ENCODE measurements at regions not wholly inside any gene's neighbourhood (a gene's known extent, or its start where the extent isn't known, plus 50 kb on each side); places are given as distances from the start of the nearest gene placed in this dataset.

GRCh38 chr10:29886299-29886698 is 173.1 kb downstream of the JCAD start:
- Histone ChIP-seq H3K27me3 (ENCODE audit: control insufficient read depth, insufficient read depth, low read length) (no peaks in the 10 kb centered on the region), H3K27ac (ENCODE audit: low read length) (no peak overlapping the region), H3K9me3 (ENCODE audit: control insufficient read depth, insufficient read depth, low read length) (no peaks in the 10 kb centered on the region), H3K4me3 (ENCODE audit: low read length) (no peak overlapping the region), H3K36me3 (ENCODE audit: control insufficient read depth, insufficient read depth, low read length) (no peaks in the 10 kb centered on the region), H3K4me1 (ENCODE audit: control insufficient read depth, insufficient read depth, low read length) (no peaks in the 10 kb centered on the region)
- DNase-seq (ENCODE audit: low read depth, low spot score), result no peak
- WGBS (ENCODE audit: insufficient coverage, insufficient read length), result no CpG with 5 or more reads among the region's 3 CpGs

- WGBS (ENCODE audit: insufficient coverage, insufficient read length), result no CpG with 5 or more reads among the region's 3 CpGs
Observed at GRCh38 chr10:29883231-29883630, 176.2 kb downstream of the JCAD start.

DNA sequence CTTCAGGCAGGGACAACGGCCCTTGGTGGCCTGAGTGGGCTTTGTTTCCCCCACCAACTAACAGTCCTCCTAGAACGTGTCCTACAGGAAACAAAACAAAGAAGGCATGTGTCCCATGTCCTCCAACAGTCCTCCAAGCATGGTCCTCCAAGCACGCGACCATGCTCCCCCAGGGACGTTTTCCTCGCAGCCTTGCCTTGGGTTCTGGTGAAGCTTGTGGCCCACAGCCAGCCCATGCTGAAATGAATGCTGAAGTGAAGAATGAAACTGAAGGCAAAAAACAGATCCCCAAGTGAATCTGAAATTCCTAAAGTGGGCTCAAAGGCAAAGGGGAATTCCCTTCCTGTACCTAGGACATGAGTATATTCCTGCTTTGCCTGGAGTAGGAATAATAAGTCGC is 176.6 kb downstream of the JCAD start:
- no CpG with 5 or more reads among the region's 7 CpGs for WGBS (ENCODE audit: insufficient coverage, insufficient read length)
- no peak for DNase-seq (ENCODE audit: low read depth, low spot score)

More at GRCh38 chr10:29883231-29883630, 176.2 kb downstream of the JCAD start:
- Histone ChIP-seq H3K27me3 (ENCODE audit: control insufficient read depth, insufficient read depth, low read length) (no peaks in the 10 kb centered on the region; the same call in 1 of the 2 replicates), H3K9me3 (ENCODE audit: control insufficient read depth, insufficient read depth, low read length) (no peaks in the 10 kb centered on the region), H3K27ac (ENCODE audit: low read length) (no peak overlapping the region), H3K4me1 (ENCODE audit: control insufficient read depth, insufficient read depth, low read length) (no peaks in the 10 kb centered on the region), H3K36me3 (ENCODE audit: control insufficient read depth, insufficient read depth, low read length) (no peaks in the 10 kb centered on the region), H3K4me3 (ENCODE audit: low read length) (no peak overlapping the region)
- no peak for DNase-seq (ENCODE audit: low read depth, low spot score)

GRCh38 chr10:29881811-29882210 is 177.6 kb downstream of the JCAD start:
- no peak overlapping the region for H3K27ac ChIP-seq (ENCODE audit: low read length)
- H3K4me3 ChIP-seq (ENCODE audit: low read length), result no peak overlapping the region
- H3K4me1 ChIP-seq (ENCODE audit: control insufficient read depth, insufficient read depth, low read length), result no peaks in the 10 kb centered on the region
- H3K9me3 ChIP-seq (ENCODE audit: control insufficient read depth, insufficient read depth, low read length), result no peaks in the 10 kb centered on the region
- H3K27me3 ChIP-seq (ENCODE audit: control insufficient read depth, insufficient read depth, low read length), result no peaks in the 10 kb centered on the region; the same call in 1 of the 2 replicates
- no peak for DNase-seq (ENCODE audit: low read depth, low spot score)
- H3K36me3 ChIP-seq (ENCODE audit: control insufficient read depth, insufficient read depth, low read length), result no peaks in the 10 kb centered on the region
- WGBS (ENCODE audit: insufficient coverage, insufficient read length), result no CpG with 5 or more reads among the region's 5 CpGs

More for the DNA sequence above, 176.6 kb downstream of the JCAD start:
- no peak overlapping the region for H3K27ac ChIP-seq (ENCODE audit: low read length)
- no peaks in the 10 kb centered on the region; the same call in 1 of the 2 replicates for H3K27me3 ChIP-seq (ENCODE audit: control insufficient read depth, insufficient read depth, low read length)
- H3K9me3 ChIP-seq (ENCODE audit: control insufficient read depth, insufficient read depth, low read length), result no peaks in the 10 kb centered on the region
- no peaks in the 10 kb centered on the region for H3K36me3 ChIP-seq (ENCODE audit: control insufficient read depth, insufficient read depth, low read length)
- no peaks in the 10 kb centered on the region for H3K4me1 ChIP-seq (ENCODE audit: control insufficient read depth, insufficient read depth, low read length)
- H3K4me3 ChIP-seq (ENCODE audit: low read length), result no peak overlapping the region

GRCh38 chr10:29881336-29881771 is 178.0 kb downstream of the JCAD start:
- Histone ChIP-seq H3K27ac (ENCODE audit: low read length) (no peak overlapping the region), H3K27me3 (ENCODE audit: control insufficient read depth, insufficient read depth, low read length) (no peaks in the 10 kb centered on the region; the same call in 1 of the 2 replicates), H3K4me3 (ENCODE audit: low read length) (no peak overlapping the region), H3K4me1 (ENCODE audit: control insufficient read depth, insufficient read depth, low read length) (no peaks in the 10 kb centered on the region), H3K9me3 (ENCODE audit: control insufficient read depth, insufficient read depth, low read length) (no peaks in the 10 kb centered on the region), H3K36me3 (ENCODE audit: control insufficient read depth, insufficient read depth, low read length) (no peaks in the 10 kb centered on the region)
- no CpG with 5 or more reads among the region's 9 CpGs for WGBS (ENCODE audit: insufficient coverage, insufficient read length)
- DNase-seq (ENCODE audit: low read depth, low spot score), result no peak

- no peak overlapping the region for H3K27ac ChIP-seq (ENCODE audit: low read length)
- H3K36me3 ChIP-seq (ENCODE audit: control insufficient read depth, insufficient read depth, low read length), result no peaks in the 10 kb centered on the region
- no CpG with 5 or more reads among the region's 5 CpGs for WGBS (ENCODE audit: insufficient coverage, insufficient read length)
- H3K9me3 ChIP-seq (ENCODE audit: control insufficient read depth, insufficient read depth, low read length), result no peaks in the 10 kb centered on the region
- no peaks in the 10 kb centered on the region; the same call in 1 of the 2 replicates for H3K27me3 ChIP-seq (ENCODE audit: control insufficient read depth, insufficient read depth, low read length)
- DNase-seq (ENCODE audit: low read depth, low spot score), result no peak
- H3K4me3 ChIP-seq (ENCODE audit: low read length), result no peak overlapping the region
- H3K4me1 ChIP-seq (ENCODE audit: control insufficient read depth, insufficient read depth, low read length), result no peaks in the 10 kb centered on the region
Observed at GRCh38 chr10:29880856-29881255, 178.5 kb downstream of the JCAD start.

GRCh38 chr10:29879862-29880261 is 179.5 kb downstream of the JCAD start:
- Histone ChIP-seq H3K4me3 (ENCODE audit: low read length) (no peak overlapping the region), H3K27ac (ENCODE audit: low read length) (no peak overlapping the region), H3K27me3 (ENCODE audit: control insufficient read depth, insufficient read depth, low read length) (no peaks in the 10 kb centered on the region; the same call in 1 of the 2 replicates), H3K4me1 (ENCODE audit: control insufficient read depth, insufficient read depth, low read length) (no peaks in the 10 kb centered on the region), H3K9me3 (ENCODE audit: control insufficient read depth, insufficient read depth, low read length) (no peaks in the 10 kb centered on the region), H3K36me3 (ENCODE audit: control insufficient read depth, insufficient read depth, low read length) (no peaks in the 10 kb centered on the region)
- no CpG with 5 or more reads among the region's 4 CpGs for WGBS (ENCODE audit: insufficient coverage, insufficient read length)
- no peak for DNase-seq (ENCODE audit: low read depth, low spot score)

- Histone ChIP-seq H3K9me3 (ENCODE audit: control insufficient read depth, insufficient read depth, low read length) (no peaks in the 10 kb centered on the region), H3K36me3 (ENCODE audit: control insufficient read depth, insufficient read depth, low read length) (no peaks in the 10 kb centered on the region), H3K4me1 (ENCODE audit: control insufficient read depth, insufficient read depth, low read length) (no peaks in the 10 kb centered on the region), H3K27me3 (ENCODE audit: control insufficient read depth, insufficient read depth, low read length) (no peaks in the 10 kb centered on the region; the same call in 1 of the 2 replicates), H3K27ac (ENCODE audit: low read length) (no peak overlapping the region), H3K4me3 (ENCODE audit: low read length) (no peak overlapping the region)
- no CpG with 5 or more reads among the region's 10 CpGs for WGBS (ENCODE audit: insufficient coverage, insufficient read length)
- DNase-seq (ENCODE audit: low read depth, low spot score), result no peak
Observed at GRCh38 chr10:29878492-29878891, 180.9 kb downstream of the JCAD start.

DNA sequence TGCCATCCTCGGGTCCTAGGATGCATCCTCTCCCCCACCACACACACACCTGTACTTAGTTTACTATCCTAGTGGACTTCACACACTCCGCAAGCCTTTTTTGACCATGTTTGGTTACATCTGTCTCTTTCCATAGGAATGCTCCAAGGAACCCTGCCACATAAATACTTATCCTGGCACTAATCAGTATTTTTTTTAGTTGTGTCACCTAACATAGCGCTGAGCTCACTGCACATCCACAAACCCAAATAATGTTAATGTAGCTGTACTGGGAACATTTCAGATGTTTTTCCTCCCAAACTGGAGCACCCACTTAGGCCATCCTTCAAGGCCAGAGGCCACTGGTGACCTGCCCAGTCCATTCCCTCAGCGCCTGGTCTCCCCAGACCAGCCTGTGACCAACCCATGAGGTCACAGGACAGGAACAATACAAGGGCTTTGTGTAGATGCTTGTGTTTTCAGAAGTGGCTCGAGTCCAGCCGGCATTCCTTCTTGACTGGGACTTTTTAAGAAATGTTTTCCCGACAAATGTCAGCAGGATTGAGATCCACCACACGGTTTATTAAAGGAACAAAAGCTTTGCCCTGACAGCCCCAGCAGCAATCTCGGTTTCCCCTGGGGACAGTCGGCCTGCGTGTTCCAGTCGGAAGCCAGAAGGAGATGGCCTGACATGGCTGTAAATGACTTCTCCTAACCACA is 181.4 kb downstream of the JCAD start:
- Histone ChIP-seq H3K4me1 (ENCODE audit: control insufficient read depth, insufficient read depth, low read length) (no peaks in the 10 kb centered on the region), H3K27me3 (ENCODE audit: control insufficient read depth, insufficient read depth, low read length) (no peaks in the 10 kb centered on the region; the same call in 1 of the 2 replicates), H3K4me3 (ENCODE audit: low read length) (no peak overlapping the region), H3K9me3 (ENCODE audit: control insufficient read depth, insufficient read depth, low read length) (no peaks in the 10 kb centered on the region), H3K36me3 (ENCODE audit: control insufficient read depth, insufficient read depth, low read length) (no peaks in the 10 kb centered on the region), H3K27ac (ENCODE audit: low read length) (no peak overlapping the region)
- no CpG with 5 or more reads among the region's 12 CpGs for WGBS (ENCODE audit: insufficient coverage, insufficient read length)
- no peak for DNase-seq (ENCODE audit: low read depth, low spot score)

DNA sequence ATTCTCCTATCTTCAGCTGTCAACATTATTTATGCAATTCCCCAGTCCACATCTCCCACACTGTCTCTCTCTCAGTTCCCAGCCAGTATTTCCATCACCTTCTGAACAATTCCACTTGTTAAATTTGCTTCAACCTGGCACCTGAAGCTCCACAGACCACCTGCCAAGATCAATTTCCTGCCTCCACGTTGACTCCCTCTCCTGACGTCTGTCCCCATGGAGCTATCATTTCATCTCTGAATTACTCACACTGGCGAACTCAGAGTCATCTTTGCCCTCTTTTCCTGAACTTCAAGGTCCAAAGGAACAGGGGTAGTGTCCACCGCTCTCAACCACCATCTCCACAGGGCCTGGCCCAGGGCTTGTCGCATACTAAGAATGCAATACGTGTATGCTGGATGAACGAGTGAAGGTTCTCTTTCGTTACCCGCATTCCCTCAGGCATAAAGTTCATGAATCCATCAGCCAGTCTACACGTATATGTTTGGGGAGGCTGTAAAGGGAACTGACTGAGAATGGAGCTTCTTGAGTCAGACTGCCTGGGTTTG is 183.3 kb downstream of the JCAD start:
- H3K4me3 ChIP-seq (ENCODE audit: low read length), result no peak overlapping the region
- no peaks in the 10 kb centered on the region; the same call in 1 of the 2 replicates for H3K27me3 ChIP-seq (ENCODE audit: control insufficient read depth, insufficient read depth, low read length)
- no peak for DNase-seq (ENCODE audit: low read depth, low spot score)
- H3K27ac ChIP-seq (ENCODE audit: low read length), result no peak overlapping the region
- H3K9me3 ChIP-seq (ENCODE audit: control insufficient read depth, insufficient read depth, low read length), result no peaks in the 10 kb centered on the region
- no CpG with 5 or more reads among the region's 10 CpGs for WGBS (ENCODE audit: insufficient coverage, insufficient read length)
- no peaks in the 10 kb centered on the region for H3K36me3 ChIP-seq (ENCODE audit: control insufficient read depth, insufficient read depth, low read length)
- no peaks in the 10 kb centered on the region for H3K4me1 ChIP-seq (ENCODE audit: control insufficient read depth, insufficient read depth, low read length)
